K562 (cell line): ENCODE measurements at regions not wholly inside any gene's neighbourhood (a gene's known extent, or its start where the extent isn't known, plus 50 kb on each side); places are given as distances from the start of the nearest gene placed in this dataset.

ENCODE experiments used
- CBFB ChIP-seq: sonication (generic); formaldehyde crosslinking; IDR thresholded peaks from 2 replicates; pipeline ENCODE4 v1.4.0; 2020; ENCODE audit warnings: mild to moderate bottlenecking, missing genetic modification reagents
- CC2D1A ChIP-seq: fragments of 450-650 bp; IDR thresholded peaks from 2 replicates; pipeline ENCODE4 v1.6.1; 2017; ENCODE audit warnings: mild to moderate bottlenecking
- CCNT2 ChIP-seq: IDR thresholded peaks from 2 replicates; pipeline ENCODE4 v1.6.1; 2011; ENCODE audit warnings: borderline replicate concordance, low read depth, mild to moderate bottlenecking, moderate library complexity, mixed read lengths, low read length; ENCODE audit not compliant: insufficient read length; ENCODE audit errors: extremely low read depth
- CREB1 ChIP-seq, 2 experiments: sonication (generic) in 1 of 2; formaldehyde crosslinking in 1 of 2; IDR thresholded peaks; 2 replicates each; pipeline versions ENCODE4 v1.6.1 to v1.8.0; 2012 to 2022; ENCODE audit warnings: inconsistent platforms in 1 of 2, mild to moderate bottlenecking in 1 of 2, missing genetic modification reagents in 1 of 2, moderate library complexity in 1 of 2
- FOS ChIP-seq: IDR thresholded peaks from 3 replicates; pipeline ENCODE4 v1.6.1; 2011; ENCODE audit not compliant: insufficient read length; ENCODE audit errors: extremely low read depth
- FOXA3 ChIP-seq, 2 experiments: fragments of 450-650 bp in 1 of 2; sonication (generic) in 1 of 2; formaldehyde crosslinking; IDR thresholded peaks in 1 of 2; conservative IDR thresholded peaks in 1 of 2; 2 replicates each; pipeline versions ENCODE4 v1.4.0 to v1.8.0; 2020 to 2022; ENCODE audit warnings: mild to moderate bottlenecking in 2 of 2, missing genetic modification reagents in 1 of 2
- HOXB6 ChIP-seq: fragments of 250-450 bp; sonication (Bioruptor Pico); IDR thresholded peaks from 2 replicates; pipeline ENCODE4 v1.5.1; 2022; ENCODE audit warnings: mild to moderate bottlenecking, borderline replicate concordance
- LCOR ChIP-seq: sonication (generic); formaldehyde crosslinking; IDR thresholded peaks from 2 replicates; pipeline ENCODE4 v1.8.0; 2022; ENCODE audit warnings: mild to moderate bottlenecking, missing genetic modification reagents
- MAFG ChIP-seq: fragments of 450-650 bp; conservative IDR thresholded peaks from 2 replicates; pipeline ENCODE4 v1.6.1; 2016; ENCODE audit warnings: missing genetic modification characterization, missing compliant biosample characterization
- NFRKB ChIP-seq: fragments of 450-650 bp; IDR thresholded peaks from 2 replicates; pipeline ENCODE4 v1.6.1; 2016; ENCODE audit warnings: low read depth
- RCOR1 ChIP-seq, 2 experiments: IDR thresholded peaks; 2 replicates each; pipeline ENCODE4 v1.6.1; 2012; ENCODE audit warnings: low read depth in 2 of 2, low read length in 2 of 2, borderline replicate concordance in 1 of 2, improper control_type of control experiment in 1 of 2
- SMARCC2 ChIP-seq: fragments of 450-650 bp; IDR thresholded peaks from 2 replicates; pipeline ENCODE4 v1.6.1; 2017; ENCODE audit warnings: antibody characterized with exemption, moderate library complexity, mild to moderate bottlenecking, low read depth
- ZC3H8 ChIP-seq: fragments of 450-650 bp; IDR thresholded peaks from 2 replicates; pipeline ENCODE4 v1.6.1; 2017
- ZFP1 ChIP-seq: fragments of 450-650 bp; formaldehyde crosslinking; IDR thresholded peaks from 2 replicates; pipeline ENCODE4 v1.4.0; 2020; ENCODE audit warnings: mild to moderate bottlenecking, mixed read lengths
- ZSCAN29 ChIP-seq: fragments of 450-650 bp; IDR thresholded peaks from 2 replicates; pipeline ENCODE4 v1.6.1; 2017
- TF ChIP-seq, protein P1 (sequence below): sonication (generic); formaldehyde crosslinking; IDR thresholded peaks from 2 replicates; pipeline ENCODE4 v1.8.1; 2023; ENCODE audit warnings: mild to moderate bottlenecking, missing genetic modification reagents
- TF ChIP-seq, protein P2 (sequence below), 2 experiments: fragments of 150-350 bp in 1 of 2; IDR thresholded peaks; 2 replicates each; pipeline ENCODE4 v1.6.1; 2012 to 2016; ENCODE audit warnings: low read depth in 2 of 2, low read length in 2 of 2, mild to moderate bottlenecking in 1 of 2, moderate library complexity in 1 of 2
- TF ChIP-seq, protein P3 (sequence below): fragments of 250-450 bp; sonication (Bioruptor Pico); IDR thresholded peaks from 2 replicates; pipeline ENCODE4 v1.5.0; 2021; ENCODE audit warnings: mild to moderate bottlenecking, moderate library complexity
- TF ChIP-seq, protein P4 (sequence below): sonication (generic); formaldehyde crosslinking; IDR thresholded peaks from 2 replicates; pipeline ENCODE4 v1.8.1; 2023; ENCODE audit warnings: mild to moderate bottlenecking, missing genetic modification reagents

DNA sequence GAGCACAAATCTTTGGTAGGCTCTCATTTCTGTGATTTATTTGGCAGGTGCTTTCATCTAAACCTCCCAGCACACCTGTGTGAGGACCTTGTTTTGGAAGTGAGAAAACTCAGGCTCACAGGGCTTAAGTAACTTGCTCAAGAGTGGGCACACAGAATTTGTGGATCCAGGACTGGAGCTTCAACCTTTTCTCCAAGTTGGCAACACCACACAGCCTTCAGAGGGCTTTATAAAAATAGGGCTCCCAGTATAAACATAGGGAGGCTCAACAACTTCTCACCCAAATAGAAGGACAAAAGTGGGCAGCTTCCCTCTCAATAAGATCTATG lies 182.2 kb upstream of the NEBL start (continued):
- TF ChIP-seq, protein P1, sequence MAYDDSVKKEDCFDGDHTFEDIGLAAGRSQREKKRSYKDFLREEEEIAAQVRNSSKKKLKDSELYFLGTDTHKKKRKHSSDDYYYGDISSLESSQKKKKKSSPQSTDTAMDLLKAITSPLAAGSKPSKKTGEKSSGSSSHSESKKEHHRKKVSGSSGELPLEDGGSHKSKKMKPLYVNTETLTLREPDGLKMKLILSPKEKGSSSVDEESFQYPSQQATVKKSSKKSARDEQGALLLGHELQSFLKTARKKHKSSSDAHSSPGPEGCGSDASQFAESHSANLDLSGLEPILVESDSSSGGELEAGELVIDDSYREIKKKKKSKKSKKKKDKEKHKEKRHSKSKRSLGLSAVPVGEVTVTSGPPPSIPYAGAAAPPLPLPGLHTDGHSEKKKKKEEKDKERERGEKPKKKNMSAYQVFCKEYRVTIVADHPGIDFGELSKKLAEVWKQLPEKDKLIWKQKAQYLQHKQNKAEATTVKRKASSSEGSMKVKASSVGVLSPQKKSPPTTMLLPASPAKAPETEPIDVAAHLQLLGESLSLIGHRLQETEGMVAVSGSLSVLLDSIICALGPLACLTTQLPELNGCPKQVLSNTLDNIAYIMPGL, result no peak
- TF ChIP-seq RCOR1 (IDR thresholded peaks at IDR 0.05; ENCODE audit: borderline replicate concordance in 1 of 2, low read depth in 2 of 2, low read length in 2 of 2), result no peak
- no peak for TF ChIP-seq FOXA3 (CRISPR knock-in tag; conservative IDR thresholded peaks at IDR 0.05 in 1 of 2, IDR thresholded peaks at IDR 0.05 in 1 of 2)
- TF ChIP-seq, protein P2, sequence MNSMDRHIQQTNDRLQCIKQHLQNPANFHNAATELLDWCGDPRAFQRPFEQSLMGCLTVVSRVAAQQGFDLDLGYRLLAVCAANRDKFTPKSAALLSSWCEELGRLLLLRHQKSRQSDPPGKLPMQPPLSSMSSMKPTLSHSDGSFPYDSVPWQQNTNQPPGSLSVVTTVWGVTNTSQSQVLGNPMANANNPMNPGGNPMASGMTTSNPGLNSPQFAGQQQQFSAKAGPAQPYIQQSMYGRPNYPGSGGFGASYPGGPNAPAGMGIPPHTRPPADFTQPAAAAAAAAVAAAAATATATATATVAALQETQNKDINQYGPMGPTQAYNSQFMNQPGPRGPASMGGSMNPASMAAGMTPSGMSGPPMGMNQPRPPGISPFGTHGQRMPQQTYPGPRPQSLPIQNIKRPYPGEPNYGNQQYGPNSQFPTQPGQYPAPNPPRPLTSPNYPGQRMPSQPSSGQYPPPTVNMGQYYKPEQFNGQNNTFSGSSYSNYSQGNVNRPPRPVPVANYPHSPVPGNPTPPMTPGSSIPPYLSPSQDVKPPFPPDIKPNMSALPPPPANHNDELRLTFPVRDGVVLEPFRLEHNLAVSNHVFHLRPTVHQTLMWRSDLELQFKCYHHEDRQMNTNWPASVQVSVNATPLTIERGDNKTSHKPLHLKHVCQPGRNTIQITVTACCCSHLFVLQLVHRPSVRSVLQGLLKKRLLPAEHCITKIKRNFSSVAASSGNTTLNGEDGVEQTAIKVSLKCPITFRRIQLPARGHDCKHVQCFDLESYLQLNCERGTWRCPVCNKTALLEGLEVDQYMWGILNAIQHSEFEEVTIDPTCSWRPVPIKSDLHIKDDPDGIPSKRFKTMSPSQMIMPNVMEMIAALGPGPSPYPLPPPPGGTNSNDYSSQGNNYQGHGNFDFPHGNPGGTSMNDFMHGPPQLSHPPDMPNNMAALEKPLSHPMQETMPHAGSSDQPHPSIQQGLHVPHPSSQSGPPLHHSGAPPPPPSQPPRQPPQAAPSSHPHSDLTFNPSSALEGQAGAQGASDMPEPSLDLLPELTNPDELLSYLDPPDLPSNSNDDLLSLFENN (IDR thresholded peaks at IDR 0.05; ENCODE audit: low read depth in 2 of 2, low read length in 2 of 2), result no peak
- no peak for TF ChIP-seq FOS
- TF ChIP-seq ZFP1 (CRISPR knock-in tag), result no peak
- TF ChIP-seq CCNT2, result no peak
- TF ChIP-seq ZSCAN29, result no peak
- TF ChIP-seq, protein P3, sequence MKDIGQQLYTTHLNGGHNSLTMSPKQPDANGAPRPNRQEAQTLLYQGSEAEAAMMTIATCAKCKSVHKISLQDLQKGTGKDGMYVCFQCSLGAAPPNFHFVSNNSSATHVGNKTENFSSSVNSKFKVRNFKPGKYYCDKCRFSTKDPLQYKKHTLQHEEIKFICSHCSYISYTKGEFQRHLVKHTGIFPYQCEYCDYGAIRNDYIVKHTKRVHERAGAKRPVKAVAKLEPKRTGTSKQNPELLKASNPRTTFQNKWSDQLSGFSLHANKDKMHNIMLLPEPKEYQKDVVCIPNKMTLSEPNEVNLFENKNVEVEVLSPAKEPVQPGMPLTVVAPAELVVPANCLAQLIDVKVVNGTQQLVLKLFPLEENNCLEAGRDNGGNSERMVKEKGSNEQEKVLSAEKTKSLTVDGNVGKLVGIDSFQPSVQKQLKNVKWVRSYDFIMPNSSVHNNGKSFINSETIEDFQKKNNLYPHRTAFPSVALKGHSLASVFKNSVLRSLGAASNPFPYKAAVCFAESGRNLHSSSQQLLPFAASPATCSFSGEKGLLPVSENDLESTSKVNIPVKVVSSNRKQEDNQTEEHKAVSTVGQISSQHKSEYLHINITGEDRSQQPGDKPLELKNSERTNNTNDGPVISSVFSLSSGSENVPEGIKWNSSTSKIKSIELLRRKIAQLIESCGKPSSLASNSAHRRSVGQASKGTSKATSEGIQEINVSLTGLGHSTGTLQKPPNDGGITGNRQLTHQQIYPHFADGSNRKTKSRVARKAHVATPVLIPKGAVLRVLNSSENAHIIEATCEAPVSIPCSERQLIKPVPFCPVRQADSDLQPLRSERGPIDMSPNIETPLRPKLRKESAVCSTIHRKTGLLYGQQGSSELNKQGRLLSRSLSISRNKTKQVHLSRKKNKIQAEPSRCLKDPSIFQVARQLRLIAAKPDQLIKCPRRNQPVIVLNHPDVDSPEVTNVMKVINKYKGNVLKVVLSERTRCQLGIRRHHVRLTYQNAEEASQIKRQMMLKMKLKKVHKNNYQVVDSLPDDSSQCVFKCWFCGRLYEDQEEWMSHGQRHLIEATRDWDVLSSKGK (CRISPR knock-in tag), result no peak
- no peak for TF ChIP-seq CREB1 (IDR thresholded peaks at IDR 0.05)
- TF ChIP-seq CREB1 (CRISPR knock-in tag; IDR thresholded peaks at IDR 0.05), result no peak
- no peak for TF ChIP-seq ZC3H8
- TF ChIP-seq, protein P4, sequence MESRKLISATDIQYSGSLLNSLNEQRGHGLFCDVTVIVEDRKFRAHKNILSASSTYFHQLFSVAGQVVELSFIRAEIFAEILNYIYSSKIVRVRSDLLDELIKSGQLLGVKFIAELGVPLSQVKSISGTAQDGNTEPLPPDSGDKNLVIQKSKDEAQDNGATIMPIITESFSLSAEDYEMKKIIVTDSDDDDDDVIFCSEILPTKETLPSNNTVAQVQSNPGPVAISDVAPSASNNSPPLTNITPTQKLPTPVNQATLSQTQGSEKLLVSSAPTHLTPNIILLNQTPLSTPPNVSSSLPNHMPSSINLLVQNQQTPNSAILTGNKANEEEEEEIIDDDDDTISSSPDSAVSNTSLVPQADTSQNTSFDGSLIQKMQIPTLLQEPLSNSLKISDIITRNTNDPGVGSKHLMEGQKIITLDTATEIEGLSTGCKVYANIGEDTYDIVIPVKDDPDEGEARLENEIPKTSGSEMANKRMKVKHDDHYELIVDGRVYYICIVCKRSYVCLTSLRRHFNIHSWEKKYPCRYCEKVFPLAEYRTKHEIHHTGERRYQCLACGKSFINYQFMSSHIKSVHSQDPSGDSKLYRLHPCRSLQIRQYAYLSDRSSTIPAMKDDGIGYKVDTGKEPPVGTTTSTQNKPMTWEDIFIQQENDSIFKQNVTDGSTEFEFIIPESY (CRISPR knock-in tag), result no peak
- no peak for TF ChIP-seq CBFB
- TF ChIP-seq LCOR, result no peak
- no peak for TF ChIP-seq CC2D1A
- no peak for TF ChIP-seq HOXB6
- 0 out of 2 replicates have a peak, but pooled peaks have one; percentile 2 for TF ChIP-seq MAFG
- no peak for TF ChIP-seq NFRKB
- TF ChIP-seq SMARCC2, result no peak
